ENCODE measurements at regions not wholly inside any gene's neighbourhood (a gene's known extent, or its start where the extent isn't known, plus 50 kb on each side); places are given as distances from the start of the nearest gene placed in this dataset.
"Not testable (repeated sequence)": the region's sequence is repeated elsewhere in the genome, so short reads cannot be mapped to it uniquely, and the experiment has no call there.

- TF ChIP-seq CTCF, POLR2A (IDR thresholded peaks at IDR 0.05): not testable (repeated sequence)
These were observed 581.8 kb downstream of the SUCLG1 start for GRCh38 chr2:83877261-83877660.

All from heart left ventricle (tissue), 13 donors.